ENCODE measurements at regions not wholly inside any gene's neighbourhood (a gene's known extent, or its start where the extent isn't known, plus 50 kb on each side); places are given as distances from the start of the nearest gene placed in this dataset.

DNA sequence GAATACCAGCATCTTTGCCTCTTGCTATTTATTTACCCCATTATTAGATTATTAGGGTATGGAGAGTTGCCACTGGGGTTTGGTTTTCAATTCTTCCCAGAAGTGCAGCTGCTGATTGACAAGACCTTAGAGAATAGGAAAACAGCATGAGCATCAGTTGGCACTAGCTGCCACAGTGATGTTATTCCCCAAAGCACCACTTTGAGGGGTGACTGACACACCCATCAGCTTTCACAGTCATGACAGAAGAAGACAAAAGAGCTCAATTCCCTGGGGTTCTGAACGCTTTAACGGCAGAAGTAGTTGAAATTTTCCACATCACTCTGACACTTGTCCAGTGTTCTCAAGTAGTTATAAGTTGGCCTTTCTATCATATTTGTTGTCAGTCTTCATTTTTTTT, 55.0 kb upstream of the NR3C2 start (continued):
- TF ChIP-seq ZBTB7B (CRISPR knock-in tag; IDR thresholded peaks at IDR 0.05): no peak
- TF ChIP-seq ZMAT3 (CRISPR knock-in tag; conservative IDR thresholded peaks at IDR 0.05): no peak
- TF ChIP-seq ZNF121 (CRISPR knock-in tag; IDR thresholded peaks at IDR 0.05): no peak
- no peak for TF ChIP-seq RFX3 (CRISPR knock-in tag; IDR thresholded peaks at IDR 0.05)
- TF ChIP-seq, protein P1, sequence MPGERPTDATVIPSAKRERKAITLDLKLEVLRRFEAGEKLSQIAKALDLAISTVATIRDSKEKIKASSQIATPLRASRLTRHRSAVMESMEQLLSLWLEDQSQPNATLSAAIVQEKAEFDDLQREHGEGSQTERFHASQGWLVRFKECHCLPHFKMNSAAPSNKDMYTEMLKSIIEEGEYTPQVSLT (CRISPR knock-in tag; IDR thresholded peaks at IDR 0.05; ENCODE audit: borderline replicate concordance, low read depth): no peak
- no peak for TF ChIP-seq NFE2L2 (IDR thresholded peaks at IDR 0.05; ENCODE audit: low read length)
- TF ChIP-seq HOXD1 (CRISPR knock-in tag; IDR thresholded peaks at IDR 0.05): no peak
- TF ChIP-seq EHMT2 (IDR thresholded peaks at IDR 0.05; ENCODE audit: borderline replicate concordance, low read depth, low read length): no peak
- TF ChIP-seq, protein P2, sequence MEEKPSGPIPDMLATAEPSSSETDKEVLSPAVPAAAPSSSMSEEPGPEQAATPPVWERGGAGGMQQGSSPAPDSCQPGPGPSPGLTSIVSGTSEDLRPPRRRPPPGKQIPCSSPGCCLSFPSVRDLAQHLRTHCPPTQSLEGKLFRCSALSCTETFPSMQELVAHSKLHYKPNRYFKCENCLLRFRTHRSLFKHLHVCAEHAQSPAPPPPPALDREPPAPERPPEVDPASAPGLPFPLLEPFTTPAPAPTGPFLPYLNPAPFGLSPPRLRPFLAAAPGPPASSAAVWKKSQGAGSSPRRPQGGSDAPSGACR (CRISPR knock-in tag; IDR thresholded peaks at IDR 0.05): no peak
- TF ChIP-seq ZNF878 (CRISPR knock-in tag; IDR thresholded peaks at IDR 0.05): no peak
- TF ChIP-seq, protein P3, sequence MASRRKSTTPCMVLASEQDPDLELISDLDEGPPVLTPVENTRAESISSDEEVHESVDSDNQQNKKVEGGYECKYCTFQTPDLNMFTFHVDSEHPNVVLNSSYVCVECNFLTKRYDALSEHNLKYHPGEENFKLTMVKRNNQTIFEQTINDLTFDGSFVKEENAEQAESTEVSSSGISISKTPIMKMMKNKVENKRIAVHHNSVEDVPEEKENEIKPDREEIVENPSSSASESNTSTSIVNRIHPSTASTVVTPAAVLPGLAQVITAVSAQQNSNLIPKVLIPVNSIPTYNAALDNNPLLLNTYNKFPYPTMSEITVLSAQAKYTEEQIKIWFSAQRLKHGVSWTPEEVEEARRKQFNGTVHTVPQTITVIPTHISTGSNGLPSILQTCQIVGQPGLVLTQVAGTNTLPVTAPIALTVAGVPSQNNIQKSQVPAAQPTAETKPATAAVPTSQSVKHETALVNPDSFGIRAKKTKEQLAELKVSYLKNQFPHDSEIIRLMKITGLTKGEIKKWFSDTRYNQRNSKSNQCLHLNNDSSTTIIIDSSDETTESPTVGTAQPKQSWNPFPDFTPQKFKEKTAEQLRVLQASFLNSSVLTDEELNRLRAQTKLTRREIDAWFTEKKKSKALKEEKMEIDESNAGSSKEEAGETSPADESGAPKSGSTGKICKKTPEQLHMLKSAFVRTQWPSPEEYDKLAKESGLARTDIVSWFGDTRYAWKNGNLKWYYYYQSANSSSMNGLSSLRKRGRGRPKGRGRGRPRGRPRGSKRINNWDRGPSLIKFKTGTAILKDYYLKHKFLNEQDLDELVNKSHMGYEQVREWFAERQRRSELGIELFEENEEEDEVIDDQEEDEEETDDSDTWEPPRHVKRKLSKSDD (CRISPR knock-in tag; IDR thresholded peaks at IDR 0.05; ENCODE audit: low read depth): no peak
- no peak for TF ChIP-seq ZNF10 (CRISPR knock-in tag; IDR thresholded peaks at IDR 0.05; ENCODE audit: borderline replicate concordance, low read depth)

Measured in HepG2 (cell line).